IMR-90 (cell line): ENCODE measurements at regions not wholly inside any gene's neighbourhood (a gene's known extent, or its start where the extent isn't known, plus 50 kb on each side); places are given as distances from the start of the nearest gene placed in this dataset.
A peak's percentile ranks its signal among the peaks of the same experiment; 100 is the strongest.

Experiments
- ATAC-seq: fragments of 200-7000 bp; cut with Tn5 transposase; 2 replicates; pipeline ENCODE4 v1.9.1; 2020; ENCODE audit warnings: low read depth, mild to moderate bottlenecking, moderate library complexity
- BruUV-seq: library from RNA; stranded (reverse); fragments of 400-500 nt; replicated peaks from 2 replicates; lab custom pipeline; 2021; lab: Mats Ljungman, UMichigan
- CTCF ChIA-PET: fragments of 300-600 bp; formaldehyde crosslinking; extraction: SDS; loops from one replicate; lab custom pipeline; 2021; ENCODE audit warnings: antibody characterized with exemption; lab: Yijun Ruan, JAX
- POLR2A ChIA-PET: fragments of 300-600 bp; sonication (Branson Sonifier 250); formaldehyde crosslinking; loops from one replicate; lab custom pipeline; 2022; ENCODE audit warnings: antibody characterized with exemption; ENCODE audit not compliant: unreplicated experiment; lab: Charles Lee
- DNase-seq: peaks from one replicate; pipeline ENCODE4 v3.0.0; 2013
- H2AFZ ChIP-seq: replicated peaks from 2 replicates; pipeline ENCODE3; 2013; ENCODE audit warnings: low read length, mild to moderate bottlenecking; ENCODE audit not compliant: poor library complexity
- H2AK5ac ChIP-seq: 2 replicates; pipeline ENCODE4 v1.6.1; 2013; ENCODE audit warnings: low read depth, low read length, inconsistent platforms
- H2AK9ac ChIP-seq: replicated peaks from 2 replicates; pipeline ENCODE3; 2013; ENCODE audit warnings: mild to moderate bottlenecking, low read depth, low read length, moderate library complexity; ENCODE audit not compliant: poor library complexity
- H2BK120ac ChIP-seq: 2 replicates; pipeline ENCODE4 v1.6.1; 2013; ENCODE audit warnings: low read depth, low read length, inconsistent platforms
- H2BK15ac ChIP-seq: 3 replicates; pipeline ENCODE4 v1.6.1; 2013; ENCODE audit warnings: low read depth, low read length, inconsistent platforms
- H2BK20ac ChIP-seq: 2 replicates; pipeline ENCODE4 v1.6.1; 2013; ENCODE audit warnings: low read depth, mild to moderate bottlenecking, inconsistent platforms, low read length, moderate library complexity
- H2BK5ac ChIP-seq: 2 replicates; pipeline ENCODE4 v1.6.1; 2013; ENCODE audit warnings: mild to moderate bottlenecking, low read depth, low read length, inconsistent platforms; ENCODE audit not compliant: poor library complexity, severe bottlenecking
- H3K14ac ChIP-seq: replicated peaks from 2 replicates; pipeline ENCODE4 v1.6.1; 2013; ENCODE audit warnings: low read depth, low read length, inconsistent platforms
- H3K18ac ChIP-seq: 2 replicates; pipeline ENCODE4 v1.6.1; 2013; ENCODE audit warnings: low read depth, low read length, control low read depth
- H3K23ac ChIP-seq: 2 replicates; pipeline ENCODE4 v1.6.1; 2013; ENCODE audit warnings: low read depth, low read length, inconsistent platforms
- H3K27ac ChIP-seq: 2 replicates; pipeline ENCODE4 v1.5.1; 2013; ENCODE audit warnings: mild to moderate bottlenecking, control low read depth, low read length; ENCODE audit not compliant: insufficient read depth
- H3K27me3 ChIP-seq: 2 replicates; pipeline ENCODE4 v1.6.1; 2013; ENCODE audit warnings: low read length; ENCODE audit not compliant: control insufficient read depth, insufficient read depth
- H3K36me3 ChIP-seq: 2 replicates; pipeline ENCODE4 v1.6.1; 2013; ENCODE audit warnings: low read length, mixed read lengths; ENCODE audit not compliant: control insufficient read depth, insufficient read depth
- H3K4ac ChIP-seq: 2 replicates; pipeline ENCODE4 v1.6.1; 2013; ENCODE audit warnings: low read depth, low read length, inconsistent platforms
- H3K4me1 ChIP-seq: 2 replicates; pipeline ENCODE4 v1.6.1; 2013; ENCODE audit warnings: low read length, mixed read lengths; ENCODE audit not compliant: control insufficient read depth, insufficient read depth
- H3K4me2 ChIP-seq: 2 replicates; pipeline ENCODE4 v1.6.1; 2013; ENCODE audit warnings: low read depth, mild to moderate bottlenecking, control low read depth, low read length, moderate library complexity
- H3K4me3 ChIP-seq: 2 replicates; pipeline ENCODE4 v1.5.1; 2013; ENCODE audit warnings: low read depth, mild to moderate bottlenecking, control low read depth, low read length, moderate library complexity; ENCODE audit not compliant: insufficient read depth
- H3K56ac ChIP-seq: 2 replicates; pipeline ENCODE4 v1.6.1; 2013; ENCODE audit warnings: low read length, inconsistent platforms; ENCODE audit not compliant: insufficient read depth; ENCODE audit errors: extremely low read depth
- H3K79me1 ChIP-seq, 2 experiments: 2 replicates each; pipeline ENCODE4 v1.6.1; 2013; ENCODE audit warnings: low read length in 2 of 2, inconsistent platforms in 1 of 2, low read depth in 1 of 2
- H3K9ac ChIP-seq: 2 replicates; pipeline ENCODE4 v1.6.1; 2013; ENCODE audit warnings: low read depth, low read length, control low read depth
- H3K9me1 ChIP-seq: 2 replicates; pipeline ENCODE4 v1.6.1; 2013; ENCODE audit warnings: low read length, inconsistent platforms; ENCODE audit not compliant: insufficient read depth
- H3K9me3 ChIP-seq: 2 replicates; pipeline ENCODE4 v1.6.1; 2013; ENCODE audit warnings: low read length; ENCODE audit not compliant: control insufficient read depth, insufficient read depth
- H4K20me1 ChIP-seq: 2 replicates; pipeline ENCODE4 v1.6.1; 2013; ENCODE audit warnings: low read length, inconsistent platforms; ENCODE audit not compliant: insufficient read depth
- H4K5ac ChIP-seq: 2 replicates; pipeline ENCODE4 v1.6.1; 2013; ENCODE audit warnings: mild to moderate bottlenecking, low read depth, low read length, control low read depth
- H4K8ac ChIP-seq, 2 experiments: 2 replicates each; pipeline ENCODE4 v1.6.1; 2013; ENCODE audit warnings: low read depth in 2 of 2, low read length in 2 of 2, control low read depth in 1 of 2, inconsistent platforms in 1 of 2
- H4K91ac ChIP-seq: 2 replicates; pipeline ENCODE4 v1.6.1; 2013; ENCODE audit warnings: low read depth, low read length, inconsistent platforms; ENCODE audit not compliant: insufficient read depth
- CHD1 ChIP-seq: IDR thresholded peaks from 2 replicates; pipeline ENCODE4 v1.6.1; 2012; ENCODE audit warnings: low read depth, low read length, improper control_type of control experiment
- MAFK ChIP-seq: IDR thresholded peaks from 2 replicates; pipeline ENCODE4 v1.6.1; 2012; ENCODE audit warnings: low read depth, low read length, improper control_type of control experiment
- WGBS, 2 experiments: methylation state at CpG; one replicate each; pipeline versions ENCODE4 v1.1.5 to v1.1.7; 2013; ENCODE audit warnings: missing lambda C conversion rate in 2 of 2; ENCODE audit not compliant: insufficient read length in 1 of 2; ENCODE audit errors: extremely low coverage in 2 of 2; 5-methylcytosine and 5-hydroxymethylcytosine counted together
- dilution Hi-C: fragments of 300-500 bp; cut with HindIII; formaldehyde crosslinking; loops from one replicate; pipeline ENCODE4 v1.14.3; 2018; ENCODE audit warnings: low sequenced_read_pairs; ENCODE audit not compliant: unreplicated experiment
- in situ Hi-C: fragments of 300-500 bp; cut with MboI; formaldehyde crosslinking; loops from 3 replicates; pipeline ENCODE4 v1.14.3; 2019; ENCODE audit warnings: low sequenced_read_pairs, inconsistent platforms, mixed read lengths
- intact Hi-C: fragments of 100-400 bp; cut with micrococcal nuclease; formaldehyde crosslinking; loops from 2 replicates; pipeline ENCODE4 v1.10.0; 2022

DNA sequence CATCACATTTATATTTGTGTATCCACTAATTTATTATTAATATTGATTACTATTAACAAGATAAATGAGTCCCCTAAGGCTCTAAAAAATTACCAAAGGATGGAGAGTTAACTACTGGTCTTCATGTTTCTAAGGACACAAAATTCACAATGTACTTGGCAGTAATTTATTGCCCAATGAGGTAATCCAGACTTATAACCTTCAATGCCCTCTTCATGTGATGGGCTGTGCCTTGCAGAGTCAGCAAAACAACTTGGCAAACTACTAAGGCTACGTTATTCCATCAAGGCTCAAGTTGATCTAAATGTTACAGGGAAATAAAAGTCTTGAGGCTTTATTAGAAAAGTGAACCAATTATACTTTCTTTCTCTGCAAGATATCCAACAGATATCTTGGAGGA is 804.9 kb upstream of the NXPH2 start:
- dilution Hi-C loops (no loop called here), intact Hi-C loops (no loop called here), in situ Hi-C loops (no loop called here)
- no peak for DNase-seq
- Histone ChIP-seq H4K20me1 (no peaks in the 10 kb centered on the region), H4K91ac (no peak overlapping the region), H4K8ac (no peak overlapping the region), H2AK9ac (no peak overlapping the region), H3K27ac (no peak overlapping the region), H3K4me3 (no peak overlapping the region), H2BK120ac (no peak overlapping the region), H3K18ac (no peak overlapping the region), H2AFZ (no peak overlapping the region), H2BK20ac (no peak overlapping the region), H3K14ac (no peak overlapping the region), H2BK15ac (no peak overlapping the region), H3K4me1 (no peaks in the 10 kb centered on the region), H4K5ac (no peak overlapping the region), H3K56ac (no peak overlapping the region), H3K9me1 (no peaks in the 10 kb centered on the region), H3K9ac (no peak overlapping the region), H3K4me2 (no peak overlapping the region), H3K36me3 (no peaks in the 10 kb centered on the region), H2AK5ac (no peak overlapping the region), H3K27me3 (no peaks in the 10 kb centered on the region), H3K79me1 (no peaks in the 10 kb centered on the region), H3K23ac (no peak overlapping the region), H2BK5ac (no peak overlapping the region), H3K4ac (no peak overlapping the region), H3K9me3 (0 out of 2 replicates have a peak, but pooled peaks cover 2% of the 10 kb centered on the region)
- ATAC-seq, result no peak
- no TSS peak for BruUV-seq
- CTCF ChIA-PET, result no interaction called here
- TF ChIP-seq MAFK, result peak; percentile 27; the same call in 1 of the 2 replicates
- no peak for TF ChIP-seq CHD1
- POLR2A ChIA-PET, result no interaction called here
- whole genome bisulfite sequencing, 2 experiments, result no CpG with 5 or more reads among the region's 1 CpG
